Adipocyte (in vitro differentiated cells): ENCODE measurements at regions not wholly inside any gene's neighbourhood (a gene's known extent, or its start where the extent isn't known, plus 50 kb on each side); places are given as distances from the start of the nearest gene placed in this dataset.
A peak's percentile ranks its signal among the peaks of the same experiment; 100 is the strongest.

Experiments used
- DNase-seq: peaks from one replicate; pipeline ENCODE4 v3.0.0-alpha.2; 2015; ENCODE audit warnings: low read depth
- H3K27me3 ChIP-seq: replicated peaks from 2 replicates; pipeline ENCODE4 v1.7.0; 2013; ENCODE audit warnings: mild to moderate bottlenecking, low read length, moderate library complexity; ENCODE audit not compliant: control insufficient read depth, insufficient read depth
- H3K36me3 ChIP-seq: 2 replicates; pipeline ENCODE4 v1.7.0; 2013; ENCODE audit warnings: low read length, mild to moderate bottlenecking, moderate library complexity; ENCODE audit not compliant: control insufficient read depth, insufficient read depth, severe bottlenecking
- H3K4me1 ChIP-seq: 2 replicates; pipeline ENCODE4 v1.7.0; 2013; ENCODE audit warnings: mild to moderate bottlenecking, low read length, moderate library complexity; ENCODE audit not compliant: control insufficient read depth, insufficient read depth
- H3K4me3 ChIP-seq: 2 replicates; pipeline ENCODE4 v1.7.0; 2013; ENCODE audit warnings: mild to moderate bottlenecking, low read length, moderate library complexity
- H3K9ac ChIP-seq: 2 replicates; pipeline ENCODE4 v1.7.0; 2013; ENCODE audit warnings: mild to moderate bottlenecking, low read length, moderate library complexity
- H3K9me3 ChIP-seq: 2 replicates; pipeline ENCODE4 v1.7.0; 2013; ENCODE audit warnings: mild to moderate bottlenecking, low read length, moderate library complexity; ENCODE audit not compliant: control insufficient read depth

- H3K27me3 ChIP-seq = no peaks in the 10 kb centered on the region
Measured at GRCh38 chr4:161273607-161274006, 890.2 kb downstream of the FSTL5 start.

GRCh38 chr4:161260819-161261218 is 903.0 kb downstream of the FSTL5 start:
- peaks cover 17% of the 10 kb centered on the region for H3K9me3 ChIP-seq
- H3K4me1 ChIP-seq = no peaks in the 10 kb centered on the region
- H3K27me3 ChIP-seq = no peaks in the 10 kb centered on the region
- DNase-seq = no peak
- no peaks in the 10 kb centered on the region for H3K36me3 ChIP-seq
- no peak overlapping the region for H3K9ac ChIP-seq
- no peak overlapping the region for H3K4me3 ChIP-seq

More at GRCh38 chr4:161273607-161274006, 890.2 kb downstream of the FSTL5 start:
- H3K4me3 ChIP-seq = no peak overlapping the region
- H3K4me1 ChIP-seq = no peaks in the 10 kb centered on the region
- no peaks in the 10 kb centered on the region for H3K9me3 ChIP-seq
- no peak overlapping the region for H3K9ac ChIP-seq
- DNase-seq = no peak
- H3K36me3 ChIP-seq = no peaks in the 10 kb centered on the region

- Histone ChIP-seq H3K9me3 (peaks cover 22% of the 10 kb centered on the region), H3K4me3 (no peak overlapping the region), H3K4me1 (no peaks in the 10 kb centered on the region), H3K36me3 (no peaks in the 10 kb centered on the region), H3K27me3 (no peaks in the 10 kb centered on the region), H3K9ac (no peak overlapping the region)
- peak; percentile 49 for DNase-seq
Measured at GRCh38 chr4:161256716-161257115, 907.1 kb downstream of the FSTL5 start.

- Histone ChIP-seq H3K36me3 (no peaks in the 10 kb centered on the region), H3K4me3 (no peak overlapping the region), H3K9me3 (peaks cover 22% of the 10 kb centered on the region), H3K4me1 (no peaks in the 10 kb centered on the region), H3K27me3 (no peaks in the 10 kb centered on the region), H3K9ac (no peak overlapping the region)
- DNase-seq = no peak
Measured at GRCh38 chr4:161256172-161256571, 907.6 kb downstream of the FSTL5 start.

- Histone ChIP-seq H3K27me3 (no peaks in the 10 kb centered on the region), H3K36me3 (no peaks in the 10 kb centered on the region), H3K9ac (no peak overlapping the region), H3K9me3 (peaks cover 22% of the 10 kb centered on the region), H3K4me3 (no peak overlapping the region), H3K4me1 (no peaks in the 10 kb centered on the region)
- DNase-seq = no peak
Measured at GRCh38 chr4:161254375-161254774, 909.4 kb downstream of the FSTL5 start.

GRCh38 chr4:161252520-161253141 is 911.2 kb downstream of the FSTL5 start:
- no peaks in the 10 kb centered on the region for H3K4me1 ChIP-seq
- no peak overlapping the region for H3K9ac ChIP-seq
- no peaks in the 10 kb centered on the region for H3K27me3 ChIP-seq
- H3K4me3 ChIP-seq = no peak overlapping the region
- peak; percentile 63 for DNase-seq
- no peaks in the 10 kb centered on the region for H3K36me3 ChIP-seq
- H3K9me3 ChIP-seq = peaks cover 22% of the 10 kb centered on the region

GRCh38 chr4:161249779-161250440 is 913.9 kb downstream of the FSTL5 start:
- Histone ChIP-seq H3K9ac (no peak overlapping the region), H3K4me1 (no peaks in the 10 kb centered on the region), H3K4me3 (no peak overlapping the region), H3K27me3 (no peaks in the 10 kb centered on the region), H3K9me3 (peaks cover 3% of the 10 kb centered on the region), H3K36me3 (no peaks in the 10 kb centered on the region)
- DNase-seq = no peak

- no peaks in the 10 kb centered on the region for H3K27me3 ChIP-seq
- DNase-seq = no peak
- H3K36me3 ChIP-seq = no peaks in the 10 kb centered on the region
- H3K4me1 ChIP-seq = no peaks in the 10 kb centered on the region
- no peak overlapping the region for H3K9ac ChIP-seq
- H3K9me3 ChIP-seq = peaks cover 2% of the 10 kb centered on the region
- H3K4me3 ChIP-seq = no peak overlapping the region
Measured at GRCh38 chr4:161248880-161249279, 914.9 kb downstream of the FSTL5 start.

GRCh38 chr4:161247831-161248230 is 916.0 kb downstream of the FSTL5 start:
- H3K9me3 ChIP-seq = peaks cover 2% of the 10 kb centered on the region
- DNase-seq = no peak
- no peak overlapping the region for H3K4me3 ChIP-seq
- no peaks in the 10 kb centered on the region for H3K4me1 ChIP-seq
- no peaks in the 10 kb centered on the region for H3K27me3 ChIP-seq
- H3K36me3 ChIP-seq = no peaks in the 10 kb centered on the region
- H3K9ac ChIP-seq = no peak overlapping the region

GRCh38 chr4:161238033-161238432 is 925.8 kb downstream of the FSTL5 start:
- Histone ChIP-seq H3K27me3 (no peaks in the 10 kb centered on the region), H3K4me3 (no peak overlapping the region), H3K36me3 (no peaks in the 10 kb centered on the region), H3K4me1 (no peaks in the 10 kb centered on the region), H3K9me3 (peaks cover 3% of the 10 kb centered on the region), H3K9ac (no peak overlapping the region)
- no peak for DNase-seq

- no peak overlapping the region for H3K9ac ChIP-seq
- no peak for DNase-seq
- H3K36me3 ChIP-seq = no peaks in the 10 kb centered on the region
- H3K4me3 ChIP-seq = no peak overlapping the region
- peaks cover 3% of the 10 kb centered on the region for H3K9me3 ChIP-seq
- no peaks in the 10 kb centered on the region for H3K4me1 ChIP-seq
- no peaks in the 10 kb centered on the region for H3K27me3 ChIP-seq
Measured at GRCh38 chr4:161237495-161237894, 926.3 kb downstream of the FSTL5 start.

- no peak overlapping the region for H3K9ac ChIP-seq
- peaks cover 9% of the 10 kb centered on the region for H3K9me3 ChIP-seq
- no peaks in the 10 kb centered on the region for H3K36me3 ChIP-seq
- no peaks in the 10 kb centered on the region for H3K4me1 ChIP-seq
- no peaks in the 10 kb centered on the region for H3K27me3 ChIP-seq
- H3K4me3 ChIP-seq = no peak overlapping the region
- no peak for DNase-seq
Measured at GRCh38 chr4:161225327-161225726, 938.5 kb downstream of the FSTL5 start.
